GM19328 (cell line): ENCODE measurements at regions not wholly inside any gene's neighbourhood (a gene's known extent, or its start where the extent isn't known, plus 50 kb on each side); places are given as distances from the start of the nearest gene placed in this dataset.

Experiments
- ATAC-seq: cut with Tn5 transposase; IDR thresholded peaks from one replicate; pipeline ENCODE4 v1.9.1; 2021; ENCODE audit warnings: mild to moderate bottlenecking, moderate library complexity; ENCODE audit not compliant: unreplicated experiment

- ATAC-seq = no peak
Observed at GRCh38 chr4:136699905-136700304, 832.4 kb downstream of the PCDH18 start.

- ATAC-seq = no peak
Observed at GRCh38 chr4:136691607-136692006, 840.7 kb downstream of the PCDH18 start.

- ATAC-seq = no peak
Observed at GRCh38 chr4:136690360-136690759, 841.9 kb downstream of the PCDH18 start.

GRCh38 chr4:136687596-136687995 lies 844.7 kb downstream of the PCDH18 start:
- no peak for ATAC-seq

GRCh38 chr4:136687118-136687517 lies 845.2 kb downstream of the PCDH18 start:
- no peak for ATAC-seq

GRCh38 chr4:136680761-136681160 lies 851.5 kb downstream of the PCDH18 start:
- no peak for ATAC-seq

GRCh38 chr4:136680271-136680670 lies 852.0 kb downstream of the PCDH18 start:
- ATAC-seq = no peak

- no peak for ATAC-seq
Observed at GRCh38 chr4:136670265-136670664, 862.0 kb downstream of the PCDH18 start.

- ATAC-seq = no peak
Observed at GRCh38 chr4:136664988-136665387, 867.3 kb downstream of the PCDH18 start.

- no peak for ATAC-seq
Observed at GRCh38 chr4:136662539-136662938, 869.8 kb downstream of the PCDH18 start.

- no peak for ATAC-seq
Observed at GRCh38 chr4:136653640-136654406, 878.5 kb downstream of the PCDH18 start.

- ATAC-seq = no peak
Observed at GRCh38 chr4:136651932-136652331, 880.4 kb downstream of the PCDH18 start.

- ATAC-seq = no peak
Observed at GRCh38 chr4:136651278-136651667, 881.0 kb downstream of the PCDH18 start.

- no peak for ATAC-seq
Observed at GRCh38 chr4:136650541-136651277, 881.6 kb downstream of the PCDH18 start.

GRCh38 chr4:136644279-136644678 lies 888.0 kb downstream of the PCDH18 start:
- no peak for ATAC-seq

GRCh38 chr4:136643416-136643815 lies 888.9 kb downstream of the PCDH18 start:
- no peak for ATAC-seq

- ATAC-seq = no peak
Observed at GRCh38 chr4:136637071-136637777, 895.1 kb downstream of the PCDH18 start.

GRCh38 chr4:136636155-136636554 lies 896.1 kb downstream of the PCDH18 start:
- no peak for ATAC-seq

GRCh38 chr4:136634121-136634520 lies 898.2 kb downstream of the PCDH18 start:
- no peak for ATAC-seq

GRCh38 chr4:136599890-136600289 lies 932.4 kb downstream of the PCDH18 start:
- ATAC-seq = no peak

- no peak for ATAC-seq
Observed at GRCh38 chr4:136590440-136590839, 941.9 kb downstream of the PCDH18 start.

- ATAC-seq = no peak
Observed at GRCh38 chr4:136583567-136583966, 948.7 kb downstream of the PCDH18 start.
